ENCODE measurements at regions not wholly inside any gene's neighbourhood (a gene's known extent, or its start where the extent isn't known, plus 50 kb on each side); places are given as distances from the start of the nearest gene placed in this dataset.

GRCh38 chr3:153624310-153625030 lies 462.4 kb downstream of the RAP2B start:
- 81% methylated on average over 6 of the region's 6 CpGs for WGBS
- DNase-seq (ENCODE audit: low spot score in 2 of 2): no peak
- no peak overlapping the region for H3K4me3 ChIP-seq
- TF ChIP-seq, protein P1, sequence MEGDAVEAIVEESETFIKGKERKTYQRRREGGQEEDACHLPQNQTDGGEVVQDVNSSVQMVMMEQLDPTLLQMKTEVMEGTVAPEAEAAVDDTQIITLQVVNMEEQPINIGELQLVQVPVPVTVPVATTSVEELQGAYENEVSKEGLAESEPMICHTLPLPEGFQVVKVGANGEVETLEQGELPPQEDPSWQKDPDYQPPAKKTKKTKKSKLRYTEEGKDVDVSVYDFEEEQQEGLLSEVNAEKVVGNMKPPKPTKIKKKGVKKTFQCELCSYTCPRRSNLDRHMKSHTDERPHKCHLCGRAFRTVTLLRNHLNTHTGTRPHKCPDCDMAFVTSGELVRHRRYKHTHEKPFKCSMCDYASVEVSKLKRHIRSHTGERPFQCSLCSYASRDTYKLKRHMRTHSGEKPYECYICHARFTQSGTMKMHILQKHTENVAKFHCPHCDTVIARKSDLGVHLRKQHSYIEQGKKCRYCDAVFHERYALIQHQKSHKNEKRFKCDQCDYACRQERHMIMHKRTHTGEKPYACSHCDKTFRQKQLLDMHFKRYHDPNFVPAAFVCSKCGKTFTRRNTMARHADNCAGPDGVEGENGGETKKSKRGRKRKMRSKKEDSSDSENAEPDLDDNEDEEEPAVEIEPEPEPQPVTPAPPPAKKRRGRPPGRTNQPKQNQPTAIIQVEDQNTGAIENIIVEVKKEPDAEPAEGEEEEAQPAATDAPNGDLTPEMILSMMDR (IDR thresholded peaks at IDR 0.05): no peak
- TF ChIP-seq POLR2A (IDR thresholded peaks at IDR 0.05) (no peak), EP300 (IDR thresholded peaks at IDR 0.05) (no peak), POLR2AphosphoS5 (IDR thresholded peaks at IDR 0.05) (no peak)
- H3K4me1 ChIP-seq: no peaks in the 10 kb centered on the region
- no peaks in the 10 kb centered on the region for H3K27me3 ChIP-seq
- H3K36me3 ChIP-seq: no peaks in the 10 kb centered on the region
- no peak overlapping the region for H3K27ac ChIP-seq
- peaks cover 8% of the 10 kb centered on the region for H3K9me3 ChIP-seq

DNA sequence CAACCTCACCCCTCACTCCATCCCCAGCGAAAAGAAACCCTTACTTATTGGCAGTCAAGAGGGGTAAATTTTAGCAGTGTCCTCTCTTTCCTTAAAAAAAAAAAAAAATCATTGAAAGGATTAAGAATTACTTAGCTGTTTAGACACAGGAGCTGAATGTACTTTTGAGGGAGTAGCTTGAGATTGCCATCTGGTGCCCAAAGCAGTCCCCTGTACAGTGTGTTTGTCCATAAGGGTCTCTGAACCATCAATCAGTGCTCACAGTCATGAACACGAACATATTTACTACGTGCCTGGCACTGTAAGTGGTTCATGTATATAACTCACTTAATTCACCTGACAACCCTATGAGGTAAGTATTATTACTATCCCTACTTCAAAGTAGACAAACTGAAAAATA lies 463.5 kb downstream of the RAP2B start:
- H3K27ac ChIP-seq: no peak overlapping the region
- DNase-seq (ENCODE audit: low spot score in 2 of 2): no peak
- peaks cover 5% of the 10 kb centered on the region for H3K9me3 ChIP-seq
- no peak overlapping the region for H3K4me3 ChIP-seq
- TF ChIP-seq POLR2AphosphoS5 (IDR thresholded peaks at IDR 0.05) (no peak), EP300 (IDR thresholded peaks at IDR 0.05) (no peak), POLR2A (IDR thresholded peaks at IDR 0.05) (no peak)
- TF ChIP-seq, protein P1 (IDR thresholded peaks at IDR 0.05): no peak
- 79% methylated on average over 3 of the region's 3 CpGs for WGBS
- no peaks in the 10 kb centered on the region for H3K4me1 ChIP-seq
- no peaks in the 10 kb centered on the region for H3K27me3 ChIP-seq
- H3K36me3 ChIP-seq: no peaks in the 10 kb centered on the region

- no peak for DNase-seq (ENCODE audit: low spot score in 2 of 2)
- H3K9me3 ChIP-seq: no peaks in the 10 kb centered on the region
- no peaks in the 10 kb centered on the region for H3K36me3 ChIP-seq
- no peaks in the 10 kb centered on the region for H3K4me1 ChIP-seq
- no peak overlapping the region for H3K4me3 ChIP-seq
- H3K27me3 ChIP-seq: no peaks in the 10 kb centered on the region
- H3K27ac ChIP-seq: no peak overlapping the region
- TF ChIP-seq POLR2AphosphoS5 (IDR thresholded peaks at IDR 0.05): no peak
- TF ChIP-seq POLR2A (IDR thresholded peaks at IDR 0.05): no peak
- TF ChIP-seq, protein P1 (IDR thresholded peaks at IDR 0.05): no peak
- no peak for TF ChIP-seq EP300 (IDR thresholded peaks at IDR 0.05)
- 76% methylated on average over 2 of the region's 2 CpGs for WGBS
These were observed 464.1 kb downstream of the RAP2B start for GRCh38 chr3:153626158-153626557.

GRCh38 chr3:153628591-153628990 lies 466.6 kb downstream of the RAP2B start:
- Histone ChIP-seq H3K9me3 (no peaks in the 10 kb centered on the region), H3K36me3 (no peaks in the 10 kb centered on the region), H3K4me1 (no peaks in the 10 kb centered on the region), H3K4me3 (no peak overlapping the region), H3K27ac (no peak overlapping the region), H3K27me3 (no peaks in the 10 kb centered on the region)
- 28% methylated on average over 4 of the region's 4 CpGs for WGBS
- DNase-seq (ENCODE audit: low spot score in 2 of 2): no peak
- no peak for TF ChIP-seq POLR2A (IDR thresholded peaks at IDR 0.05)
- no peak for TF ChIP-seq POLR2AphosphoS5 (IDR thresholded peaks at IDR 0.05)
- TF ChIP-seq, protein P1 (IDR thresholded peaks at IDR 0.05): no peak
- TF ChIP-seq EP300 (IDR thresholded peaks at IDR 0.05): no peak

- no peaks in the 10 kb centered on the region for H3K27me3 ChIP-seq
- H3K4me1 ChIP-seq: no peaks in the 10 kb centered on the region
- WGBS: 86% methylated on average over 2 of the region's 2 CpGs
- no peaks in the 10 kb centered on the region for H3K9me3 ChIP-seq
- H3K4me3 ChIP-seq: no peak overlapping the region
- H3K27ac ChIP-seq: no peak overlapping the region
- TF ChIP-seq POLR2AphosphoS5 (IDR thresholded peaks at IDR 0.05) (no peak), EP300 (IDR thresholded peaks at IDR 0.05) (no peak)
- H3K36me3 ChIP-seq: no peaks in the 10 kb centered on the region
- DNase-seq (ENCODE audit: low spot score in 2 of 2): no peak
These were observed 467.1 kb downstream of the RAP2B start for GRCh38 chr3:153629148-153629547.

Measured in suprapubic skin (tissue), 4 donors.